RKO (cell line): ENCODE measurements at regions not wholly inside any gene's neighbourhood (a gene's known extent, or its start where the extent isn't known, plus 50 kb on each side); places are given as distances from the start of the nearest gene placed in this dataset.

ENCODE experiments used
- DNase-seq: peaks from one replicate; pipeline ENCODE4 v3.0.0-alpha.2; 2016; ENCODE audit warnings: low spot score

- no peak for DNase-seq
These were observed 346.0 kb downstream of the CYRIA start for GRCh38 chr2:16319551-16320121.

GRCh38 chr2:16318474-16319195 lies 347.0 kb downstream of the CYRIA start:
- DNase-seq = no peak

GRCh38 chr2:16318051-16318450 lies 347.6 kb downstream of the CYRIA start:
- DNase-seq = no peak

GRCh38 chr2:16317211-16317830 lies 348.3 kb downstream of the CYRIA start:
- no peak for DNase-seq

- DNase-seq = no peak
These were observed 349.0 kb downstream of the CYRIA start for GRCh38 chr2:16316456-16317210.

GRCh38 chr2:16315908-16316307 lies 349.7 kb downstream of the CYRIA start:
- no peak for DNase-seq

- no peak for DNase-seq
These were observed 350.2 kb downstream of the CYRIA start for GRCh38 chr2:16315458-16315835.

- DNase-seq = no peak
These were observed 350.8 kb downstream of the CYRIA start for GRCh38 chr2:16314691-16315457.

GRCh38 chr2:16314001-16314400 lies 351.6 kb downstream of the CYRIA start:
- no peak for DNase-seq

- no peak for DNase-seq
These were observed 352.2 kb downstream of the CYRIA start for GRCh38 chr2:16313235-16313975.

- no peak for DNase-seq
These were observed 352.9 kb downstream of the CYRIA start for GRCh38 chr2:16312771-16313170.

GRCh38 chr2:16311521-16312440 lies 353.9 kb downstream of the CYRIA start:
- no peak for DNase-seq

- DNase-seq = no peak
These were observed 356.8 kb downstream of the CYRIA start for GRCh38 chr2:16308816-16309215.

GRCh38 chr2:16304876-16305590 lies 360.6 kb downstream of the CYRIA start:
- no peak for DNase-seq

GRCh38 chr2:16303761-16304160 lies 361.9 kb downstream of the CYRIA start:
- no peak for DNase-seq

- no peak for DNase-seq
These were observed 362.4 kb downstream of the CYRIA start for GRCh38 chr2:16303273-16303577.

- no peak for DNase-seq
These were observed 362.3 kb downstream of the MYCN start for GRCh38 chr2:16302431-16303272.

GRCh38 chr2:16301961-16302360 lies 361.6 kb downstream of the MYCN start:
- no peak for DNase-seq

GRCh38 chr2:16298866-16299265 lies 358.5 kb downstream of the MYCN start:
- no peak for DNase-seq
